22Rv1 (cell line): ENCODE measurements at regions not wholly inside any gene's neighbourhood (a gene's known extent, or its start where the extent isn't known, plus 50 kb on each side); places are given as distances from the start of the nearest gene placed in this dataset.

ENCODE experiments used
- ZFX ChIP-seq: fragments of 450-650 bp; IDR thresholded peaks from 2 replicates; pipeline ENCODE4 v1.6.1; 2017; ENCODE audit warnings: antibody characterized with exemption, borderline replicate concordance
- TF ChIP-seq, protein P1 (sequence below): fragments of 450-650 bp; IDR thresholded peaks from 2 replicates; pipeline ENCODE4 v1.5.1; 2017; ENCODE audit warnings: mild to moderate bottlenecking

DNA sequence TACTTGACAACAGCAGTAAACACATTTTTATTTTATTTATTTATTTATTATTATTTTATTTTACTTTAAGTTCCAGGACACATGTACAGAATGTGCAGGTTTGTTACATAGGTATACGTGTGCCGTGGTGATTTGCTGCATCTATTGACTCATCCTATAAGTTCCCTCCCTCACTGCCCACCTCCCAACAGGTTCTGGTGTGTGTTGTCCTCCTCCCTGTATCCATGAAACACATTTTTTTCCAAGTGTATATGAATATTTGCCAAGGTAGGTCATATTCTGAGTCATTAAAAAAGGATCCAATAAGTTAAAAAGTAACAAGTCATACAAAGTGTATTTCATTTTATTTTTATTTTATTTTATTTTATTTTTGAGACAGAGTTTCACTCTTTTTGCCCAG is 567.3 kb upstream of the KCNMB2 start:
- TF ChIP-seq, protein P1, sequence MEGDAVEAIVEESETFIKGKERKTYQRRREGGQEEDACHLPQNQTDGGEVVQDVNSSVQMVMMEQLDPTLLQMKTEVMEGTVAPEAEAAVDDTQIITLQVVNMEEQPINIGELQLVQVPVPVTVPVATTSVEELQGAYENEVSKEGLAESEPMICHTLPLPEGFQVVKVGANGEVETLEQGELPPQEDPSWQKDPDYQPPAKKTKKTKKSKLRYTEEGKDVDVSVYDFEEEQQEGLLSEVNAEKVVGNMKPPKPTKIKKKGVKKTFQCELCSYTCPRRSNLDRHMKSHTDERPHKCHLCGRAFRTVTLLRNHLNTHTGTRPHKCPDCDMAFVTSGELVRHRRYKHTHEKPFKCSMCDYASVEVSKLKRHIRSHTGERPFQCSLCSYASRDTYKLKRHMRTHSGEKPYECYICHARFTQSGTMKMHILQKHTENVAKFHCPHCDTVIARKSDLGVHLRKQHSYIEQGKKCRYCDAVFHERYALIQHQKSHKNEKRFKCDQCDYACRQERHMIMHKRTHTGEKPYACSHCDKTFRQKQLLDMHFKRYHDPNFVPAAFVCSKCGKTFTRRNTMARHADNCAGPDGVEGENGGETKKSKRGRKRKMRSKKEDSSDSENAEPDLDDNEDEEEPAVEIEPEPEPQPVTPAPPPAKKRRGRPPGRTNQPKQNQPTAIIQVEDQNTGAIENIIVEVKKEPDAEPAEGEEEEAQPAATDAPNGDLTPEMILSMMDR, result no peak
- no peak for TF ChIP-seq ZFX
